Lung microvascular endothelial cell (primary cell): ENCODE measurements at regions not wholly inside any gene's neighbourhood (a gene's known extent, or its start where the extent isn't known, plus 50 kb on each side); places are given as distances from the start of the nearest gene placed in this dataset.
A peak's percentile ranks its signal among the peaks of the same experiment; 100 is the strongest.
"Not testable (repeated sequence)": the region's sequence is repeated elsewhere in the genome, so short reads cannot be mapped to it uniquely, and the experiment has no call there.

Experiments
- DNase-seq, 2 donors: peaks; one replicate each; pipeline versions ENCODE4 v3.0.0 to v3.0.0-alpha.2; 2010; ENCODE audit warnings: low read depth in 2 of 2

DNA sequence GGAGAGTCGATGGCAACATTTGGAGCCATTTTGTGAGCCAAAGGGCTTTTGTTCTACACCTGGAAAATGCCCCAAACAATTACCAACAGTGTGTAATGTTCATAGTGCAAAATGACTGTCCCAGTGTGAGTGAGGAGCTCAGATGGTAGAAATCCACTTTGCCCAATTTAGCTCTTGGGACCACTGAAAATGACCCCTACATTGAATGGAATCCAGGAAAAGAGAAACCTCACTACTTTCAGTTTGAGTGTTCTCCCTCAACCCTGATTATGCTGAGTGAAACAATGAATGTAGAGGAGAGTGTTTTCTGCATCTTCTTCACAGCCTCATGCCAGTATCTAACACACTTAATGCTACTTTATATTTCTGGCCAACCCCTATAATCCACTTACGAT, 84.9 kb upstream of the NRN1 start:
- DNase-seq = no peak

DNA sequence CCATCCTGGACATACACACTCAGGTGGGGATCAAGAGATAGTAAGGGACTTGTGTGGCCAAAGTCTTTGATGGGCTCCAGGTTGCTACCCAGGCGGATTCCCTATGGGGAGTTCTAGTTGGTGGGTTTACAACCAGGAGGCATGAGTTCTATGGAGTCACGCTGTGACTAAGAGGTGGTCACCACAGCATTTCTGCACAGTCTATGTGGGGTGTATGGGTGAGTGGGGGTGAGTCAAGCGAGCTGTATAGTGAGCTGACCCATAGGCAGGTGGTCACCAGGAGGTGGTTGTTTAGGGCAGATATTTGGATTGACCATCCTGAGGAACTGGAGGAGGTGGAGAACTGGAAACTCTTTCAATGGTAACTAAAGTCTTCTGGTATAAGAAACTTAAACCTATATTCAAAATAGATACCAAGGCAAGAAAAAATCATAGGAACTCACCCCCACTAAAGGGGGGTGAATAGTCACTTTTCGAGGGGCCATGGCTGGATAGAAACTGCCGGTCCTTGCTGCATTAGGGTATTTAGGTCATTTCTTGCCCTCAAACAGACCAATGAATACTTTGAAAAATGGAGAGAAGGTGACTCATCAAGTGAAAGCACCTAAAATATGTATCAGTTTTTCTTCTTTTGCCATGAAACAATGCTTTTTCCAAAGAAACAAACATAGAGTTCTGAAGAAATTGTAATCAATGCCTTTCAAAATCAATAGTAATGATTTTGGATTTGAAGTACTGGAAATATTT, 84.3 kb upstream of the NRN1 start:
- no peak for DNase-seq

DNA sequence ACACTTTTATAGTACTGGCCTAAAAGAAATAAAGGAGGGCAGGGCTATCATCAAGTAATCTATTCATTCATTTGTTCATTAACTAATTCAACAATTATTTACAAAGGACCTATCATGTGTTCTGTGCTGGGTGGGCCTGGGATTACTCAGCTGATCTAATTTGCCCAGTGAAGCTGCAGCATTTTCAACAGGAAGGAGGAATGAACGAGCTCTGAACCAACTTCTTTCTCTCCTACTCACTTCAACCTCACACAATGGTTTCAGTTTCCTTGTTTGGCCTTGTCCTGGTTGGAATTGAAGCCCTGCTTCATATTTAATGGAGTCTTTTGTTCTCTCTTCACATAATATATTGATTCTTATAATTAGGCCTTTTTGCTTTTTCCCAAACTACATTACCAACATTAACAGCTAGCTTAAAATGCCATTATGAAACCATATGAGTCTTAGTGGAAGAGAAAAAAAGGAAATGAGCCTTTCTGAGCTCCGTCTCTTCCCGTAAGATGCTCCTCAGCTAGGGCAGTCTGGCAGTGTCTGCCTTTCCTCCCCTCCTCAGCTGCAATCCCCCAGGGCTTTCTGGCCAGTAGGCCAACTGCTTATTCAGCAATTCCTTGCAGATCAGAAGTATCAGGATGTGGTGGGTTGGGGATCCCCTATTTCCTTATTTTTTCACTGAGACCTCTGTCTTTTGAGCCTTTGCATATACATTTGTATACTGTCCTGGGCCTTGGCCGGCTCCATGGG, 79.4 kb upstream of the NRN1 start:
- DNase-seq = no peak

DNA sequence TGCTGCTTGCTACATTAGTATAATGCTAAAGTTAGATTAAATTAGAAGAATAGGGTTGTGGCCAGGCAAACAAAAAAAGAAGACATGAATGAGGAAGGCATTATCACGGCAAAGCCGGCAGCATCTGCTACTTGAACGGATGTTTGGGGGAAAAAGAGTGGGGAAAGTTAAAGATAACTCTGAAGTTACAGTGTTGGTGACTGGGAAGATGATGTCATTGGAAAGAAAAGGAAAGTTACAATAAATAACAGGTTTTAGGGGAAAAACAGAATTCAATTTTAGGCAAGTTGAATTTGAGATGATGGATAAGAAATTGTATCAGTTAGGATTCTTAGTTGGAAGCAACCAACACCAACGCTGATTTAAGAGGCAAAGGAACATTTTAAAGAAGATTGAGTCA, 74.2 kb upstream of the NRN1 start:
- DNase-seq = no peak

DNA sequence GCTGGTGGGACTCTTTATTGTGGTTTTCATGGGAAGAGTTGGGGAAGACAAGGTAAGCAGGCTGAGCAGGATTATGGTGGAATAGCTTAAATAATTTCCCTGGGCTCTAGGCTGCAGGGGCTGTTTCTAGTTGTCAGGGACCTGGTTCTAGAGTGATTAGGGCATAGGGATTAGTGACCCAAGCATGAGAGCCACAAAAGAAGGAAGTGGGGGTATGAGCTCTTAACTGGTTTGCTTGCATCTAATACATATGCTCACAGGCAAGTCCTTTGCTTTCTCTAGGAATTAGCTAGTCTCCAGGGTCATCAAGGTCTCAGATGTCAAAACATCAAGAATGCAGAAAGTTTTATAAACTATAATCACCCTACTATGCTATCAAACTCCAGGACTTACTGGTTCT, 67.5 kb upstream of the NRN1 start:
- DNase-seq = no peak

DNA sequence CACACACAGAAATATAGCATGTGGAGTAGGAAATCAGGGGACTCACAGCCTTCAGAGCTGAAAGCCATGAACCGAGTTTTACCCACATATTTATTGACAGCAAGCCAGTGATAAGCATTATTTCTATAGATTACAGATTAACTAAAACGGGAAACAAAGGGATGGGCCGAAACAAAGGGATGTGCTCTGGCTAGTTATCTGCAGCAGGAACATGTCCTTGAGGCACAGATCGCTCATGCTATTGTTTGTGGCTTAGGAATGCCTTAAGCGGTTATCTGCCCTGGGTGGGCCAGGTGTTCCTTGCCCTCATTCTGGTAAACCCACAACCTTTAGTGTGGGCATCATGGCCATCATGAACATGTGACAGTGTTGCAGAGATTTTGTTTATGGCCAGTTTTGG, 61.4 kb upstream of the NRN1 start:
- not testable (repeated sequence) for DNase-seq

DNA sequence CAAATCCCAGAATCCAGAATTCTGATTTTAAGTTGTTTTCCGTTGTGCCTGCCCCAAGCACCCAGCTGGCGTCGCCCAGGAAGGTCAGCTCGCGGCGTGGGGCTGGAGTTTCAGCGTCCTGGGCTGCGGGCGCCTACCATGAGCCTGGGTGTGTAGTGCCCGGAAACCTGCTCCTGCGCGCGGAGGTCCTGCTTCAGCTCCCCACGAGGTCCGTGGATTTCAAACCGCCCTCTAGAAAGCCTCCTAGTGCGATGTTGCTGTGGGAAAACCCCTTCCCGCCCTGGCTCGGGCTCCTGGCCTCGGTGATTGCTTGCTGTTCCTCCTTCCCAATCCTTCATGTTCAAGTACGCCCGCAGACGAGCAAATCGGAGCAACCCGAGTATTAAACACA, 51.3 kb upstream of the NRN1 start:
- no peak for DNase-seq

DNA sequence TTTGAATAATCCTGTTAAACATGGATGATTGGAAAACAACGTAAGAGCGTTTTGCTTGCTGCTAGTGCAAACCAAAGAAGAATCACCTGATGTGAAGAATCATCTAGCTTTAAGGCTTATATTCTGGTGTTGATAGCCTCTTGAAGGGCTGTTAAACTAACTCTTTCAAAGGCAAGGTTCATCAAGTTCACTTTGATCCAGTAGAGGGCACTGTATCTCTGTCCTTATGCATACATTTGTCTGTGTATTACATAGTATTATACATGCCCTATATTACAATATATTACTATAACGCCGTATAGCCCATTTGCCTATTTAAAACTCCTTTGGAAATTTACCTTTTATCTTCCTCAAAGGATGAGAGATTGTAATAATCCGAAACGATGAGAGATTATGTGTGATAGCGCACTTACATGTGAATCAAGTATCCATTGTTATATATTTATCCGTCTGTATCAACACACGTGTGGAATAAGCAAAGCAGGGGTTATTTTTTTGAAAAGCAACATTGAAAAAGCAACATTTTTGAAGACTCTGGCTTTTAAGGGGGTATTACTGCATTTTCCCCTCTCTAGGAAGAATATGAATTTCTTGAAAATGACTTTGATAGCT, 50.8 kb upstream of the NRN1 start:
- peak; percentile 66 to 76 for DNase-seq
